ENCODE measurements at regions not wholly inside any gene's neighbourhood (a gene's known extent, or its start where the extent isn't known, plus 50 kb on each side); places are given as distances from the start of the nearest gene placed in this dataset.

DNA sequence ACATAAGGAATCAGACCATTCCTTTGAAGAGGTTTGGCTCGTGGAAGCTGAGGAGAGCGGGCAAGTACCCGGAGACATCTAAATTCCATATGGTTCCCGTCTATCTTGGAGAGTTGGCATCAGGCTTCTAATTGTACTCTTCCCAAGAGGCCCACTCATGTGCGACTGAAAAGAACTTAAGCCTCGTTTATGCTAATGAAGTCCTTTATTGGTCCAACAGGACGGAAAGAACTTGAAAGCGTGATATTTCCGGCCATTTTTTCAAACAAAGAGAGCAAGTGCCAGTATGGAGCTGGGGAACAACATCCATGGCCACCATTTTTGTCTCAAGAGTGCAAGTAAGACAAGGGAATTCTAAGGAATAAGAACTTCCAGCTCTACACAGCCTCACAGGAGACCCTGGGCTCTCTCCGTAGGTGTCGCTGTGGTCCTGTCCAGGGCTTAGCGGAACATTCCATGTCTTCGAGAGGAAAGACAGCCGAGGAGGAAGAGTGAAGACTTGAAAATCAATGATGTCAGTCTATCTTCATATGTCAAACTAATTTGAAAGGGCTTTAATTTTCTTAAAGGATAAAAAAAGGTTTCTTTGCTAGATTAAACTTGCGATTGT, 566.0 kb upstream of the PSMD7 start:
- Histone ChIP-seq H3K4me3 (no peak overlapping the region), H2AFZ (no peak overlapping the region), H4K20me1 (replicated peaks; ENCODE audit: insufficient read depth) (no peaks in the 10 kb centered on the region), H3K9me2 (ENCODE audit: insufficient read depth) (peaks cover 22% of the 10 kb centered on the region), H3K27me3 (ENCODE audit: insufficient read depth) (no peaks in the 10 kb centered on the region), H3F3A (replicated peaks; ENCODE audit: low read depth) (no peaks in the 10 kb centered on the region), H3K27ac (ENCODE audit: low read depth) (no peak overlapping the region), H3K4me1 (ENCODE audit: insufficient read depth) (no peaks in the 10 kb centered on the region), H3K79me2 (replicated peaks; ENCODE audit: insufficient read depth) (no peaks in the 10 kb centered on the region), H3K36me3 (ENCODE audit: insufficient read depth) (peaks cover 14% of the 10 kb centered on the region; the same call in 1 of the 2 replicates), H3K4me2 (no peak overlapping the region)
- Mint-ChIP-seq H3K4me1 (no peaks in the 10 kb centered on the region), H3K27ac (no peak overlapping the region), H3K4me3 (no peak overlapping the region), H3K36me3 (ENCODE audit: low read depth) (peaks cover 11% of the 10 kb centered on the region; the same call in 1 of the 3 replicates), H3K9me3 (peaks cover 18% of the 10 kb centered on the region), H3K27me3 (ENCODE audit: insufficient read depth, low read depth, poor library complexity) (peaks cover 2% of the 10 kb centered on the region)
- ATAC-seq (no peak), DNase-seq (ENCODE audit: low spot score) (no peak)
- TF ChIP-seq, protein P1, sequence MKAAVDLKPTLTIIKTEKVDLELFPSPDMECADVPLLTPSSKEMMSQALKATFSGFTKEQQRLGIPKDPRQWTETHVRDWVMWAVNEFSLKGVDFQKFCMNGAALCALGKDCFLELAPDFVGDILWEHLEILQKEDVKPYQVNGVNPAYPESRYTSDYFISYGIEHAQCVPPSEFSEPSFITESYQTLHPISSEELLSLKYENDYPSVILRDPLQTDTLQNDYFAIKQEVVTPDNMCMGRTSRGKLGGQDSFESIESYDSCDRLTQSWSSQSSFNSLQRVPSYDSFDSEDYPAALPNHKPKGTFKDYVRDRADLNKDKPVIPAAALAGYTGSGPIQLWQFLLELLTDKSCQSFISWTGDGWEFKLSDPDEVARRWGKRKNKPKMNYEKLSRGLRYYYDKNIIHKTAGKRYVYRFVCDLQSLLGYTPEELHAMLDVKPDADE (IDR thresholded peaks at IDR 0.05), result no peak
- TF ChIP-seq, protein P2, sequence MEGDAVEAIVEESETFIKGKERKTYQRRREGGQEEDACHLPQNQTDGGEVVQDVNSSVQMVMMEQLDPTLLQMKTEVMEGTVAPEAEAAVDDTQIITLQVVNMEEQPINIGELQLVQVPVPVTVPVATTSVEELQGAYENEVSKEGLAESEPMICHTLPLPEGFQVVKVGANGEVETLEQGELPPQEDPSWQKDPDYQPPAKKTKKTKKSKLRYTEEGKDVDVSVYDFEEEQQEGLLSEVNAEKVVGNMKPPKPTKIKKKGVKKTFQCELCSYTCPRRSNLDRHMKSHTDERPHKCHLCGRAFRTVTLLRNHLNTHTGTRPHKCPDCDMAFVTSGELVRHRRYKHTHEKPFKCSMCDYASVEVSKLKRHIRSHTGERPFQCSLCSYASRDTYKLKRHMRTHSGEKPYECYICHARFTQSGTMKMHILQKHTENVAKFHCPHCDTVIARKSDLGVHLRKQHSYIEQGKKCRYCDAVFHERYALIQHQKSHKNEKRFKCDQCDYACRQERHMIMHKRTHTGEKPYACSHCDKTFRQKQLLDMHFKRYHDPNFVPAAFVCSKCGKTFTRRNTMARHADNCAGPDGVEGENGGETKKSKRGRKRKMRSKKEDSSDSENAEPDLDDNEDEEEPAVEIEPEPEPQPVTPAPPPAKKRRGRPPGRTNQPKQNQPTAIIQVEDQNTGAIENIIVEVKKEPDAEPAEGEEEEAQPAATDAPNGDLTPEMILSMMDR (conservative IDR thresholded peaks at IDR 0.05; ENCODE audit: low read depth in 2 of 2), result peak in 1 of 2 experiments; percentile 29; a peak in 1 of 4 replicates

DNA sequence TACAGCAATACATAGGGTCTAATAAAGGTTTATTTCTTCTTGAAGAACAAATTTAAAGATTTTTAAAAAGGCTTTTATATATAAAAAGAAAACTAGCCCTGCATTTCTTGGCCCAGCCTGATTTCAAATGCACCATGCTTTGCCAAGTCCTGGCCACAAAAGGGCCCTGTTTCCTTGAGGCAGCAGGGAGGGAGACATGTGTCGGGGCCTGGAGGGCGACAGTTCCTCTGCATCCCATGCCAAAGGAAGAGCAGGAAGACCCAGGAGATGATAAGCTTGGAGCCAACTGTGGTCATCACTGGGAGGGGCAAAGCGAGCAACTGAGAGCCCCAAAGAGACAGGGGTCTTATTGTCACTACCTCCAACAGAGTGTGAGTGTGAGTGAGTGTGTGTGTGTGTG, 571.5 kb upstream of the PSMD7 start:
- H3K9me2 ChIP-seq (ENCODE audit: insufficient read depth), result peaks cover 11% of the 10 kb centered on the region; the same call in 1 of the 2 replicates
- Mint-ChIP-seq H3K27ac (peak overlapping the region; percentile 76; the same call in 1 of the 2 replicates), H3K36me3 (ENCODE audit: low read depth) (no peaks in the 10 kb centered on the region), H3K27me3 (ENCODE audit: insufficient read depth, low read depth, poor library complexity) (no peaks in the 10 kb centered on the region), H3K4me1 (peaks cover 2% of the 10 kb centered on the region; the same call in 2 of the 3 replicates), H3K4me3 (no peak overlapping the region), H3K9me3 (peaks cover 2% of the 10 kb centered on the region; the same call in 2 of the 3 replicates)
- H3K4me2 ChIP-seq, result no peak overlapping the region
- H3K27me3 ChIP-seq (ENCODE audit: insufficient read depth), result no peaks in the 10 kb centered on the region
- H3K79me2 ChIP-seq (replicated peaks; ENCODE audit: insufficient read depth), result no peaks in the 10 kb centered on the region
- no peak for DNase-seq (ENCODE audit: low spot score)
- ATAC-seq, result no peak
- H3K36me3 ChIP-seq (ENCODE audit: insufficient read depth), result no peaks in the 10 kb centered on the region
- no peak overlapping the region for H2AFZ ChIP-seq
- no peaks in the 10 kb centered on the region for H3F3A ChIP-seq (replicated peaks; ENCODE audit: low read depth)
- H4K20me1 ChIP-seq (replicated peaks; ENCODE audit: insufficient read depth), result no peaks in the 10 kb centered on the region
- no peak overlapping the region for H3K4me3 ChIP-seq
- no peak overlapping the region for H3K27ac ChIP-seq (ENCODE audit: low read depth)
- H3K4me1 ChIP-seq (ENCODE audit: insufficient read depth), result no peaks in the 10 kb centered on the region
- TF ChIP-seq ZNF114 (CRISPR knock-in tag; IDR thresholded peaks at IDR 0.05) (no peak), EZH2phosphoT487 (IDR thresholded peaks at IDR 0.05; ENCODE audit: unreplicated experiment) (no peak), JUNB (IDR thresholded peaks at IDR 0.05; ENCODE audit: unreplicated experiment) (no peak), ZNF331 (CRISPR knock-in tag; IDR thresholded peaks at IDR 0.05; ENCODE audit: low read depth) (no peak), CREB1 (CRISPR knock-in tag; IDR thresholded peaks at IDR 0.05; ENCODE audit: low read depth) (no peak), STAT1 (IDR thresholded peaks at IDR 0.05; ENCODE audit: unreplicated experiment) (no peak), POLR2AphosphoS5 (IDR thresholded peaks at IDR 0.05; ENCODE audit: low read depth) (no peak), EZH2 (IDR thresholded peaks at IDR 0.05; ENCODE audit: low read depth, unreplicated experiment) (no peak)
- TF ChIP-seq, protein P3, sequence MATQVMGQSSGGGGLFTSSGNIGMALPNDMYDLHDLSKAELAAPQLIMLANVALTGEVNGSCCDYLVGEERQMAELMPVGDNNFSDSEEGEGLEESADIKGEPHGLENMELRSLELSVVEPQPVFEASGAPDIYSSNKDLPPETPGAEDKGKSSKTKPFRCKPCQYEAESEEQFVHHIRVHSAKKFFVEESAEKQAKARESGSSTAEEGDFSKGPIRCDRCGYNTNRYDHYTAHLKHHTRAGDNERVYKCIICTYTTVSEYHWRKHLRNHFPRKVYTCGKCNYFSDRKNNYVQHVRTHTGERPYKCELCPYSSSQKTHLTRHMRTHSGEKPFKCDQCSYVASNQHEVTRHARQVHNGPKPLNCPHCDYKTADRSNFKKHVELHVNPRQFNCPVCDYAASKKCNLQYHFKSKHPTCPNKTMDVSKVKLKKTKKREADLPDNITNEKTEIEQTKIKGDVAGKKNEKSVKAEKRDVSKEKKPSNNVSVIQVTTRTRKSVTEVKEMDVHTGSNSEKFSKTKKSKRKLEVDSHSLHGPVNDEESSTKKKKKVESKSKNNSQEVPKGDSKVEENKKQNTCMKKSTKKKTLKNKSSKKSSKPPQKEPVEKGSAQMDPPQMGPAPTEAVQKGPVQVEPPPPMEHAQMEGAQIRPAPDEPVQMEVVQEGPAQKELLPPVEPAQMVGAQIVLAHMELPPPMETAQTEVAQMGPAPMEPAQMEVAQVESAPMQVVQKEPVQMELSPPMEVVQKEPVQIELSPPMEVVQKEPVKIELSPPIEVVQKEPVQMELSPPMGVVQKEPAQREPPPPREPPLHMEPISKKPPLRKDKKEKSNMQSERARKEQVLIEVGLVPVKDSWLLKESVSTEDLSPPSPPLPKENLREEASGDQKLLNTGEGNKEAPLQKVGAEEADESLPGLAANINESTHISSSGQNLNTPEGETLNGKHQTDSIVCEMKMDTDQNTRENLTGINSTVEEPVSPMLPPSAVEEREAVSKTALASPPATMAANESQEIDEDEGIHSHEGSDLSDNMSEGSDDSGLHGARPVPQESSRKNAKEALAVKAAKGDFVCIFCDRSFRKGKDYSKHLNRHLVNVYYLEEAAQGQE (IDR thresholded peaks at IDR 0.05; ENCODE audit: unreplicated experiment), result no peak
- TF ChIP-seq, protein P2 (conservative IDR thresholded peaks at IDR 0.05; ENCODE audit: low read depth in 2 of 2), result no peak
